Smooth muscle cell (in vitro differentiated cells): ENCODE measurements at regions not wholly inside any gene's neighbourhood (a gene's known extent, or its start where the extent isn't known, plus 50 kb on each side); places are given as distances from the start of the nearest gene placed in this dataset.
"Not testable (repeated sequence)": the region's sequence is repeated elsewhere in the genome, so short reads cannot be mapped to it uniquely, and the experiment has no call there.

Source experiments
- DNase-seq: peaks from one replicate; lab custom pipeline; 2025; ENCODE audit not compliant: unreplicated experiment; lab: John Stamatoyannopoulos, UW
- H2AFZ ChIP-seq: fragments of 200-600 bp; sonication (generic); 2 replicates; pipeline ENCODE4 v1.6.0; 2016; ENCODE audit warnings: antibody characterized with exemption, low read depth, mild to moderate bottlenecking
- H3F3A ChIP-seq: fragments of 200-600 bp; sonication (generic); 2 replicates; pipeline ENCODE4 v1.6.0; 2017; ENCODE audit warnings: antibody characterized with exemption, low read depth
- H3K27ac ChIP-seq: fragments of 200-600 bp; sonication (generic); 2 replicates; pipeline ENCODE4 v1.5.1; 2016; ENCODE audit warnings: low read depth, mild to moderate bottlenecking
- H3K27me3 ChIP-seq: fragments of 200-600 bp; sonication (generic); 2 replicates; pipeline ENCODE4 v1.6.1; 2016; ENCODE audit warnings: low read depth, mild to moderate bottlenecking
- H3K36me3 ChIP-seq: fragments of 200-600 bp; sonication (generic); 2 replicates; pipeline ENCODE4 v1.5.1; 2016; ENCODE audit warnings: low read depth
- H3K4me1 ChIP-seq: fragments of 200-600 bp; sonication (generic); 2 replicates; pipeline ENCODE4 v1.5.1; 2016; ENCODE audit warnings: low read depth
- H3K4me2 ChIP-seq: fragments of 200-600 bp; sonication (generic); 2 replicates; pipeline ENCODE4 v1.6.0; 2016; ENCODE audit warnings: mild to moderate bottlenecking
- H3K4me3 ChIP-seq: fragments of 200-600 bp; sonication (generic); 2 replicates; pipeline ENCODE4 v1.5.1; 2016; ENCODE audit warnings: mild to moderate bottlenecking
- H3K79me2 ChIP-seq: fragments of 200-600 bp; sonication (generic); 2 replicates; pipeline ENCODE4 v1.6.0; 2016; ENCODE audit warnings: low read depth, mild to moderate bottlenecking
- H3K9ac ChIP-seq: fragments of 200-600 bp; sonication (generic); 2 replicates; pipeline ENCODE4 v1.6.0; 2016; ENCODE audit warnings: low read depth
- H3K9me3 ChIP-seq: fragments of 200-600 bp; sonication (generic); replicated peaks from 2 replicates; pipeline ENCODE4 v1.5.1; 2016; ENCODE audit warnings: low read depth
- H4K20me1 ChIP-seq: fragments of 200-600 bp; sonication (generic); 2 replicates; pipeline ENCODE4 v1.6.0; 2016; ENCODE audit warnings: low read depth
- WGBS: methylation state at CpG from one replicate; pipeline ENCODE4 v1.1.7; 2016; ENCODE audit warnings: low lambda C conversion rate; 5-methylcytosine and 5-hydroxymethylcytosine counted together
- TF ChIP-seq, protein P1 (sequence below): fragments of 200-600 bp; sonication (generic); IDR thresholded peaks from 2 replicates; pipeline ENCODE4 v1.5.1; 2017; ENCODE audit warnings: borderline replicate concordance, mild to moderate bottlenecking, antibody characterized with exemption; ENCODE audit not compliant: insufficient read depth, poor library complexity, severe bottlenecking

- Histone ChIP-seq H3K27me3 (peaks cover 9% of the 10 kb centered on the region), H3K27ac (no peak overlapping the region), H3K79me2 (no peaks in the 10 kb centered on the region), H3K9ac (no peak overlapping the region), H3K36me3 (no peaks in the 10 kb centered on the region), H4K20me1 (no peaks in the 10 kb centered on the region), H2AFZ (no peak overlapping the region), H3K9me3 (no peaks in the 10 kb centered on the region), H3K4me3 (no peak overlapping the region), H3K4me2 (no peak overlapping the region), H3F3A (no peaks in the 10 kb centered on the region), H3K4me1 (no peaks in the 10 kb centered on the region)
- WGBS: 71% methylated on average over 5 of the region's 5 CpGs
- no peak for DNase-seq
- TF ChIP-seq, protein P1, sequence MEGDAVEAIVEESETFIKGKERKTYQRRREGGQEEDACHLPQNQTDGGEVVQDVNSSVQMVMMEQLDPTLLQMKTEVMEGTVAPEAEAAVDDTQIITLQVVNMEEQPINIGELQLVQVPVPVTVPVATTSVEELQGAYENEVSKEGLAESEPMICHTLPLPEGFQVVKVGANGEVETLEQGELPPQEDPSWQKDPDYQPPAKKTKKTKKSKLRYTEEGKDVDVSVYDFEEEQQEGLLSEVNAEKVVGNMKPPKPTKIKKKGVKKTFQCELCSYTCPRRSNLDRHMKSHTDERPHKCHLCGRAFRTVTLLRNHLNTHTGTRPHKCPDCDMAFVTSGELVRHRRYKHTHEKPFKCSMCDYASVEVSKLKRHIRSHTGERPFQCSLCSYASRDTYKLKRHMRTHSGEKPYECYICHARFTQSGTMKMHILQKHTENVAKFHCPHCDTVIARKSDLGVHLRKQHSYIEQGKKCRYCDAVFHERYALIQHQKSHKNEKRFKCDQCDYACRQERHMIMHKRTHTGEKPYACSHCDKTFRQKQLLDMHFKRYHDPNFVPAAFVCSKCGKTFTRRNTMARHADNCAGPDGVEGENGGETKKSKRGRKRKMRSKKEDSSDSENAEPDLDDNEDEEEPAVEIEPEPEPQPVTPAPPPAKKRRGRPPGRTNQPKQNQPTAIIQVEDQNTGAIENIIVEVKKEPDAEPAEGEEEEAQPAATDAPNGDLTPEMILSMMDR: no peak
Measured at GRCh38 chr10:85491652-85492051, 874.9 kb downstream of the GRID1 start.

GRCh38 chr10:85492684-85493083 lies 873.9 kb downstream of the GRID1 start:
- DNase-seq: no peak
- Histone ChIP-seq H3K4me1 (no peaks in the 10 kb centered on the region), H3K9ac (no peak overlapping the region), H3K4me3 (no peak overlapping the region), H3K79me2 (no peaks in the 10 kb centered on the region), H2AFZ (no peak overlapping the region), H3F3A (no peaks in the 10 kb centered on the region), H4K20me1 (no peaks in the 10 kb centered on the region), H3K27me3 (peaks cover 9% of the 10 kb centered on the region), H3K27ac (no peak overlapping the region), H3K9me3 (no peaks in the 10 kb centered on the region), H3K36me3 (no peaks in the 10 kb centered on the region), H3K4me2 (no peak overlapping the region)
- WGBS: 34% methylated on average over 3 of the region's 3 CpGs
- TF ChIP-seq, protein P1: no peak

DNA sequence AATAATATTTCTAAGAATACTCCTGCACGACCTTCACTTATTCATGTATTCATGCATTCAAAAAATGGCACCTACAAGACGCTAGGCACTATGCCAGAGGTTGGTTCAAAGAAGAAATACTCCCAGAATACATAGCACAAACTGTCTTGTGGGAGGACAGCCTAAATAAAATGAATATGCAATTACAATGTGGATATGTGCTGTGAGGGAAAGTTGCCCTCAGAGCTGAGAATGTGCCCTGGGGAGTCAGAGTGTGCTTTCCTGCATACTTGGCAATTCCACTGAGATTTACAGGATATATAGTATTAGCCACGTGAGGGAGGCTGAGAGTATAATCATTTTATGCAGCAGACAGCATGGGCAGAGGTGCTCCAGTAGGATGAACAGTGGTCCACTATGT lies 872.9 kb downstream of the GRID1 start:
- H2AFZ ChIP-seq: no peak overlapping the region
- H3K4me1 ChIP-seq: no peaks in the 10 kb centered on the region
- H3K36me3 ChIP-seq: no peaks in the 10 kb centered on the region
- H3K4me3 ChIP-seq: no peak overlapping the region
- H3K9ac ChIP-seq: no peak overlapping the region
- no peaks in the 10 kb centered on the region for H3F3A ChIP-seq
- no peaks in the 10 kb centered on the region for H4K20me1 ChIP-seq
- H3K79me2 ChIP-seq: no peaks in the 10 kb centered on the region
- TF ChIP-seq, protein P1: no peak
- no peak overlapping the region for H3K4me2 ChIP-seq
- H3K27me3 ChIP-seq: peaks cover 9% of the 10 kb centered on the region
- no peak for DNase-seq
- H3K9me3 ChIP-seq: no peaks in the 10 kb centered on the region
- 77% methylated on average over 3 of the region's 3 CpGs for WGBS
- H3K27ac ChIP-seq: no peak overlapping the region

DNA sequence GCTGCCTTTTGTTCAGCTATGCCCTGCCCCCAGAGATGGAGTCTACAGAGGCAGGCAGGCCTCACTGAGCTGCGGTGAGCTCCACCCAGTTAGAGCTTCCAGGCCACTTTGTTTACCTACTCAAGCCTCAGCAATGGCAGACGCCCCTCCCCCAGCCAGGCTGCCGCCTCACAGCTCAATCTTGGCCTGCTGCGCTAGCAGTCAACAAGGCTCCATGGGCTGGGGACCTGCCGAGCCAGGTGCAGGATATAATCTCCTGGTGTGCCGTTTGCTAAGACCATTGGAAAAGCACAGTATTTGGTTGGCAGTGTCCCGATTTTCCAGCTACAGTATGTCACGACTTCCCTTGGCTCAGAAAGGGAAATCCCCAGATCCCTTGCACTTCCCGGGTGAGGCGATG lies 862.0 kb downstream of the GRID1 start:
- H3K9me3 ChIP-seq, DNase-seq, H3K36me3 ChIP-seq, H4K20me1 ChIP-seq, H3K27ac ChIP-seq, H3K4me3 ChIP-seq, H3K9ac ChIP-seq, H3K79me2 ChIP-seq, H2AFZ ChIP-seq, H3K4me2 ChIP-seq, H3K27me3 ChIP-seq, H3F3A ChIP-seq, H3K4me1 ChIP-seq: not testable (repeated sequence)
- WGBS: 93% methylated on average over 10 of the region's 10 CpGs
